ENCODE measurements at regions not wholly inside any gene's neighbourhood (a gene's known extent, or its start where the extent isn't known, plus 50 kb on each side); places are given as distances from the start of the nearest gene placed in this dataset.

DNA sequence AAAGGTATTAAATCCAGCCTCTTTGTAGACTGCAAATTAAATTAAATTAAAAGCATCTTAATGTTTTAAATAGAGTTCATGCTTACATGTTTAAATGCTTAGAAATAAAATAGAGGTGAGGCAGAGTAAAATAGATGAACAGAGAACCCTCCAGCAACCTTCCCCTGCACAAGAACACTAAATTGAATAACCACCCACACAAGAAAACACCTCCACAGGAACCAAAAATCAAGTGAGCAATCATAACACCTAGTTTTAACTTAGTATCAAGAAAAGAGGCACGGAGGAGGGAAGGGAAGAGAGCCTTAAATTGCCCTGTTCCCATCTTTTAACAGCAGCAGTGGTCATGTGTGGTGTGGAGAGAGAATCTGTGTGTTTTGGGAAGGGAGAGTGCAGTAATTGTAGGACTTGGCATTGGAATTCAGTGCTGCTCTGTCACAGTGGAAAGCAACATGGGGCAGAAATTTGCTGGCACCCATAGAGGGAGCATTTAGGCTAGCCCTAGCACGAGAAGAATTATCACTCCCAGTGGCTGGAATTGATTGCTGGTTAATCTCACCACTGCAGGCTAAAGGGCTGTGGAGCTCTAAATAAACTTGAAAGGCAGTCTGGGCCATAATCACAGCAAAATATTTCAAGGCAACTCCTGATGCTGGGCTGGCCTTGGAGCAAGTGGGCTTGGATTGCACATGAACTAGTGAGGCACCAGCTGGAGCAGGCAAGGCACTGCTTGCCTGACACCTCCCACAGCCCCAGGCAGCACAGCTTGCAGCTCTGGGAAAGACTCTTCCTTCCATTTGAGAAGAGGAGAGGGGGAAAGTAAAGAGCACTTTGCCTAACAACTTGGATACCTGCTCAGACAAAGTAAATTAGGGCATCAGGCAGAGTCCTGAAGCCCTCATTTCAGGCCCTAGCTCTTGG is 1478.8 kb downstream of the NCAM2 start:
- H3K9me3 ChIP-seq = peaks cover 0 to 3% (median 0%) of the 10 kb centered on the region in 3 donors
- TF ChIP-seq, protein P1, sequence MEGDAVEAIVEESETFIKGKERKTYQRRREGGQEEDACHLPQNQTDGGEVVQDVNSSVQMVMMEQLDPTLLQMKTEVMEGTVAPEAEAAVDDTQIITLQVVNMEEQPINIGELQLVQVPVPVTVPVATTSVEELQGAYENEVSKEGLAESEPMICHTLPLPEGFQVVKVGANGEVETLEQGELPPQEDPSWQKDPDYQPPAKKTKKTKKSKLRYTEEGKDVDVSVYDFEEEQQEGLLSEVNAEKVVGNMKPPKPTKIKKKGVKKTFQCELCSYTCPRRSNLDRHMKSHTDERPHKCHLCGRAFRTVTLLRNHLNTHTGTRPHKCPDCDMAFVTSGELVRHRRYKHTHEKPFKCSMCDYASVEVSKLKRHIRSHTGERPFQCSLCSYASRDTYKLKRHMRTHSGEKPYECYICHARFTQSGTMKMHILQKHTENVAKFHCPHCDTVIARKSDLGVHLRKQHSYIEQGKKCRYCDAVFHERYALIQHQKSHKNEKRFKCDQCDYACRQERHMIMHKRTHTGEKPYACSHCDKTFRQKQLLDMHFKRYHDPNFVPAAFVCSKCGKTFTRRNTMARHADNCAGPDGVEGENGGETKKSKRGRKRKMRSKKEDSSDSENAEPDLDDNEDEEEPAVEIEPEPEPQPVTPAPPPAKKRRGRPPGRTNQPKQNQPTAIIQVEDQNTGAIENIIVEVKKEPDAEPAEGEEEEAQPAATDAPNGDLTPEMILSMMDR (IDR thresholded peaks at IDR 0.05) = no peak
- no peak overlapping the region for H3K27ac ChIP-seq
- no peaks in the 10 kb centered on the region for H3K4me1 ChIP-seq
- intact Hi-C loops (cut with DNase I; ENCODE audit: low total_unique reads) = no loop called here
- H3K4me3 ChIP-seq = no peak overlapping the region
- no peaks in the 10 kb centered on the region for H3K36me3 ChIP-seq
- H3K27me3 ChIP-seq = no peaks in the 10 kb centered on the region
- DNase-seq = no peak

DNA sequence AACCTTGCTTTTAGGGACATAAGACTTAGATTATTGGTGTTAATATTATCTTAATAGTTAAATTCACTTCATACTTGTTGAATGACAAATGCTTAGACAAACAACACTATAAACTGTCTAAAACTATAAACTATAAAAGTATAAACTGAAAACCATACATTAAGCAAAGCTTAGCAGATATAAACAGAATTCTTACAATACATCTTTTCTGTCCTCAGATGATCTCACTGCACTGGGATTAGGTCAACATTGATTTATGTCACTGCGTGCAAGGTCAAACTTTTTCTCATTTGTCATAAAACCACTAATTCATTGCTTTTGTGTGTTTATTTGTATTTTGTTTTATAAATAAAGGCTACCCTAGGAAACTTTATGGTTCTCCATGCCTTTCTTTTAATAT is 1491.8 kb downstream of the NCAM2 start:
- H3K4me1 ChIP-seq = no peaks in the 10 kb centered on the region
- TF ChIP-seq, protein P1 (IDR thresholded peaks at IDR 0.05) = no peak
- H3K9me3 ChIP-seq = peaks cover 0 to 3% (median 0%) of the 10 kb centered on the region in 3 donors
- no peak overlapping the region for H3K27ac ChIP-seq
- no peak overlapping the region for H3K4me3 ChIP-seq
- H3K27me3 ChIP-seq = no peaks in the 10 kb centered on the region
- intact Hi-C loops (cut with DNase I; ENCODE audit: low total_unique reads) = no loop called here
- DNase-seq = no peak
- no peaks in the 10 kb centered on the region for H3K36me3 ChIP-seq

DNA sequence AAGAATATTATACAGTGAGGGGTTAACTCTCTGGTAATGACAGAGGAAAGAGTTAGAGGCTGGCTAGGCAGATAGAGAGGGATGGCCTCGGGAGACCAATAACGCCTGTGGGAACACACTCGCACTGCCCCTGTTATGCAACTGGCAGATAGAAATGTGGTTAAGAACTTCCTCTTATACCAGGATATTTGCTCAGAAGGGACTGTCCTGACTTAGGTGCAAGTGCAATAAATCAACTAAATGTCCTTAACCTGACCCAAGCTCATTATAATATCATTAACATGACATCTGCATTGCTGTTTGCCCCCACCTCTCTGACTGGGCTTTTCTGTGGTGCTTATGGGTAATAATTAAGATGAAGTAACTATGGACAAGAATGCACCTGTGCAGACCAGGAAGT is 1518.0 kb downstream of the NCAM2 start:
- Histone ChIP-seq H3K4me3 (no peak overlapping the region), H3K27me3 (no peaks in the 10 kb centered on the region), H3K4me1 (no peaks in the 10 kb centered on the region), H3K27ac (no peak overlapping the region), H3K36me3 (no peaks in the 10 kb centered on the region), H3K9me3 (no peaks in the 10 kb centered on the region)
- DNase-seq = no peak
- TF ChIP-seq, protein P1 (IDR thresholded peaks at IDR 0.05) = no peak
- intact Hi-C loops (cut with DNase I; ENCODE audit: low total_unique reads) = no loop called here

DNA sequence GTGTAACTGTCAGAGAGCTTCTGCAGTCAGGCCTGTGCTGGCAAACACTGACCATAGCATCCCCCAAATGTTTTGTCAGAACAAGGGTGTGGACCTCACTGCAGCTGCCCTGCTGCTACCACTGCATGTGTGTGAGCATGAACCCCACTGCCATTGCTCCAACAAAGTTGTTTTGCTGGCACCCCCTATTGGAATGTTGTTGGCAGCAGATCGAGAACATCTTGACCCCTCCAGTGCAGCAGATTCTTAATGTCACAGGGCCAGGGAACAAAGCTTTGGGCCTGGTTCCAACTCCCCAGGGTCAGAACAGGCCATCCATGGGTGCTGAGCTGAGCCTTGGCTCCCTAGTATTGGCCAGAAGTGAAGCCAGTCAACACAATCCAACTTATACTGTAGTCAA is 1537.4 kb downstream of the NCAM2 start:
- H3K4me1 ChIP-seq = no peaks in the 10 kb centered on the region
- TF ChIP-seq, protein P1 (IDR thresholded peaks at IDR 0.05) = no peak
- intact Hi-C loops (cut with DNase I; ENCODE audit: low total_unique reads) = no loop called here
- DNase-seq = no peak
- no peak overlapping the region for H3K27ac ChIP-seq
- peaks cover 0 to 14% (median 4%) of the 10 kb centered on the region in 3 donors for H3K9me3 ChIP-seq
- H3K36me3 ChIP-seq = no peaks in the 10 kb centered on the region
- H3K27me3 ChIP-seq = no peaks in the 10 kb centered on the region
- no peak overlapping the region for H3K4me3 ChIP-seq

DNA sequence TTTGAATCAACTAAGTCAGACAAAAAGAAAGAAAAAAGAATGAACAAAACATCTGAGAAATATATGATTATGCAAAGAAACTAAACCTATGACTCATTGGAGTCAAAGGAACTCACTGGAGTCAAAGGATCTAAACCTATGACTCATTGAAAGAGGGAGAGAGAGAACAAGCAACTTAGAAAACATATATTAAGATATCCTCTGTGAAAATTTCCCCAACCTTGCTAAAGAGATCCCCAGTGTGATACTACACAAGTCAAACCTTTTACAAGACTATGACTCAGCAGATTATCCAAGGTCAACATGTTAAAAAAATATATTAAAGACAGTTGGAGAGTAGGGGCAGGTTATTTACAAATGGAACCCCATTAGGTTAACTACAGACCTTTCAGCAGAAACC is 1538.3 kb downstream of the NCAM2 start:
- no peaks in the 10 kb centered on the region for H3K36me3 ChIP-seq
- DNase-seq = no peak
- H3K4me3 ChIP-seq = no peak overlapping the region
- no peaks in the 10 kb centered on the region for H3K27me3 ChIP-seq
- peaks cover 0 to 14% (median 4%) of the 10 kb centered on the region in 3 donors for H3K9me3 ChIP-seq
- TF ChIP-seq, protein P1 (IDR thresholded peaks at IDR 0.05) = no peak
- no peak overlapping the region for H3K27ac ChIP-seq
- intact Hi-C loops (cut with DNase I; ENCODE audit: low total_unique reads) = no loop called here
- H3K4me1 ChIP-seq = no peaks in the 10 kb centered on the region

Measured in tibial artery (tissue), 4 donors.